Gastroesophageal sphincter (tissue), 4 donors: ENCODE measurements at regions not wholly inside any gene's neighbourhood (a gene's known extent, or its start where the extent isn't known, plus 50 kb on each side); places are given as distances from the start of the nearest gene placed in this dataset.

Experiments
- ATAC-seq: fragments of 150-250 bp; one replicate; pipeline ENCODE4 v1.9.1; 2016; ENCODE audit warnings: mild to moderate bottlenecking, moderate library complexity
- H3K27ac ChIP-seq, 4 donors: fragments of 200-600 bp; sonication (generic) in 3 of 4; 1 replicate in 3 of 4; 2 replicates in 1 of 4; pipeline ENCODE4 v1.5.1; 2016 to 2019
- H3K27me3 ChIP-seq: fragments of 200-600 bp; sonication (generic); one replicate; pipeline ENCODE4 v1.5.1; 2019
- H3K36me3 ChIP-seq, 2 donors: fragments of 200-600 bp; sonication (generic); one replicate each; pipeline ENCODE4 v1.5.1; 2019; ENCODE audit warnings: control low read depth in 1 of 2
- H3K4me1 ChIP-seq, 3 donors: fragments of 200-600 bp; sonication (generic); 1 replicate in 2 of 3; 2 replicates in 1 of 3; pipeline ENCODE4 v1.5.1; 2016 to 2019; ENCODE audit warnings: control low read depth in 2 of 3
- H3K4me3 ChIP-seq, 2 donors: fragments of 200-600 bp; sonication (generic); one replicate each; pipeline ENCODE4 v1.5.1; 2019; ENCODE audit warnings: mild to moderate bottlenecking in 1 of 2, moderate library complexity in 1 of 2
- H3K9me3 ChIP-seq, 3 donors: fragments of 200-600 bp; sonication (generic); one replicate each; pipeline ENCODE4 v1.5.1; 2017 to 2019; ENCODE audit warnings: control low read depth in 2 of 3
- CTCF ChIP-seq, 4 experiments: fragments of 200-600 bp in 2 of 4; fragments of 450-650 bp in 2 of 4; sonication (generic) in 1 of 4; IDR thresholded peaks; one replicate each; pipeline ENCODE4 v1.5.1; 2017 to 2019; ENCODE audit warnings: antibody characterized with exemption in 4 of 4, mild to moderate bottlenecking in 2 of 4, moderate library complexity in 2 of 4
- EP300 ChIP-seq: sonication (generic); formaldehyde crosslinking; IDR thresholded peaks from one replicate; pipeline ENCODE4 v1.6.1; 2017; ENCODE audit warnings: antibody characterized with exemption, mild to moderate bottlenecking
- POLR2A ChIP-seq, 2 donors: fragments of 450-650 bp; IDR thresholded peaks; one replicate each; pipeline ENCODE4 v1.6.1; 2017; ENCODE audit warnings: antibody characterized with exemption in 2 of 2, mild to moderate bottlenecking in 2 of 2, moderate library complexity in 1 of 2
- POLR2AphosphoS5 ChIP-seq: sonication (generic); formaldehyde crosslinking; IDR thresholded peaks from one replicate; pipeline ENCODE4 v1.6.1; 2017; ENCODE audit warnings: antibody characterized with exemption
- WGBS, 2 donors: methylation state at CpG; one replicate each; pipeline ENCODE4 v1.1.5; 2018; ENCODE audit warnings: low coverage in 1 of 2; 5-methylcytosine and 5-hydroxymethylcytosine counted together

DNA sequence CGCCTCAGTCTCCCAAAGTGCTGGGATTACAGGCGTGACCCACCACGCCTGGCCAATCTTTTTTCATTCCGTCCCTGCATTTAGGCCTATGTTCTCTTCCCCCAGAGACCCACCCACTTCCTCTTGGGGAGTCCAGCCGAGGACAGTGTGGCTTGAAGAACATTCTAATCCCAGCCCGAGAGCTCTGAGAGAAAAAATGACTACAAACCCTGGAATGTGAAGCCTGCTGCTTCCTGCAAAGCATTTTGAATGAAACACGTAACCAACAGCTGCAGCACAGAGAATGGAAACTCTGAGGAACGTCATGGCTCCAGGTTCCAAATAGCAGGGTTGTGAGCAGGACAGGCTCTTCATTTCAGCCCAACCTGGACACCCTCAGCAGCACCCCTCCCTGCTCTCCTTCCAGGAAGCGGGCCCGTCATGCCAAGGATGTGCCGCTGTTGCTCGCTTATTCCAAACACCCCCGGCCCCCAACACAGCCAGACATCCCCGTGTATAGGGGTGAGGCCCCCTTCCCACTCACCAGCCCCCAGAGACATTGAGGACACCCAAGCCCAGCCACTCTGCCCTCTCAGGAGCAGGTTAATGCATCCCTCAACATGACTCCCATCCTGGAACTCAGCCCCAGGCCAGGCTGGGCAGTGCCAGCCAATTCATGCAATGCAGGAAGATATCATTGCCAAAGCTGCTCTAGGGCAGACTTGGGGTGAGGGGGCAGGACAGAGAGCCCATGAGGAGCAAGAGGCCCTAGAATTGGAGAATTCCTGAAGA, 139.8 kb downstream of the ZFP36L2 start:
- Histone ChIP-seq H3K4me1 (peaks cover 26 to 64% (median 50%) of the 10 kb centered on the region in 3 donors), H3K4me3 (no peak overlapping the region), H3K9me3 (peaks cover 0 to 8% (median 0%) of the 10 kb centered on the region in 3 donors), H3K27ac (peak overlapping the region; percentile 88 to 96 (median 94)), H3K36me3 (no peaks in the 10 kb centered on the region), H3K27me3 (no peaks in the 10 kb centered on the region)
- WGBS, 2 donors, result 9% methylated on average over 7 of the region's 14 CpGs; no CpG with 5 or more reads in 1 of the 2 donors
- peak; percentile 94 for ATAC-seq
- TF ChIP-seq POLR2A (IDR thresholded peaks at IDR 0.05), result peak in 1 of 2 donors; percentile 31
- TF ChIP-seq POLR2AphosphoS5, result peak; percentile 98
- TF ChIP-seq CTCF (IDR thresholded peaks at IDR 0.05), result no peak
- TF ChIP-seq EP300, result peak; percentile 67

DNA sequence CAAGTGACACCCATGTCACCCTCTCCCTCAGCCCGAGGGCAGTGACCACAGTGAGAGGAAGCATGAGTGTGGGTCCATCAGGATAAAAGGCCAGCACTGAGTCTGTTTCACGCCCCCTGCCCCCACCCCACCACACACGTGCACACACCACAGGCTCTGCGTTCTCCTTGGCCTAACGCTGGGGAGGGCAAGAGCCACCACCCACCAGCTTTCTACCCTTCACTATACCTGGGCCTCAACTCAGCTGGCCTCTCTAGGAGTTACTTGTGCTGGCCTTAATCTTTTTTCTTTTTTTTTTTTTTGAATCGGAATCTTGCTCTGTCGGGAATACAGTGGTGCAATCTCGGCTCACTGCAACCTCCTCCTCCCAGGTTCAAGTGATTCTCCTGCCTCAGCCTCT, 140.5 kb downstream of the ZFP36L2 start:
- peak; percentile 11 for ATAC-seq
- Histone ChIP-seq H3K27me3 (no peaks in the 10 kb centered on the region), H3K36me3 (no peaks in the 10 kb centered on the region), H3K4me1 (peaks cover 26 to 71% (median 50%) of the 10 kb centered on the region in 3 donors), H3K27ac (peak overlapping the region; percentile 88 to 96 (median 94)), H3K4me3 (no peak overlapping the region), H3K9me3 (peaks cover 0 to 6% (median 0%) of the 10 kb centered on the region in 3 donors)
- TF ChIP-seq CTCF (IDR thresholded peaks at IDR 0.05) (no peak), EP300 (no peak), POLR2AphosphoS5 (no peak), POLR2A (IDR thresholded peaks at IDR 0.05) (no peak)
- WGBS, 2 donors, result 56 to 62% methylated on average over 6 to 7 of the region's 8 CpGs

- Histone ChIP-seq H3K27ac (peak overlapping the region; percentile 88 to 96 (median 94)), H3K9me3 (peaks cover 0 to 2% (median 0%) of the 10 kb centered on the region in 3 donors), H3K27me3 (no peaks in the 10 kb centered on the region), H3K4me3 (no peak overlapping the region), H3K4me1 (peaks cover 26 to 74% (median 50%) of the 10 kb centered on the region in 3 donors), H3K36me3 (no peaks in the 10 kb centered on the region)
- no peak for TF ChIP-seq CTCF (IDR thresholded peaks at IDR 0.05)
- no peak for TF ChIP-seq POLR2A (IDR thresholded peaks at IDR 0.05)
- TF ChIP-seq EP300, result no peak
- TF ChIP-seq POLR2AphosphoS5, result no peak
- ATAC-seq, result no peak
- WGBS, 2 donors, result 78 to 87% methylated on average over 6 to 9 of the region's 11 CpGs
These were observed 140.9 kb downstream of the ZFP36L2 start for GRCh38 chr2:43085505-43085904.

DNA sequence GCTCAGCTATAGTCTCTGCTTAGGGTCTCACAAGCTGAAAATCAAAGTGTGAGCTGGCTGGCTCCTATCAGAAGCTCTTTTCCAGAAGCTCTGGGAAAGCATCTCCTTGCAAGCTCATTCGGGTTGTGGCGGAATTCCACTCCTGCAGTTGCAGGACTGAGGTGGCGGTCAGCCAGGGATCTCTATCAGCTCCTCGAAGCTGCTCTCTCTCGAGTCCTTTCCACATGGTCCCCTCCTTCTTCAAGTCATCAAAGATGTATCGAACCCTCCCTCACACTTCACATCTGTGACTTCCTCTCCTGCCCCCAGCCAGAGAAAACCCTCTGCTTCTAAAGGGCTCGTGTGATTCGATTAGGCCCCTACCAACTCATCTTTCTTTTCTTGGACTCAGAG, 141.7 kb downstream of the ZFP36L2 start:
- no peak overlapping the region for H3K4me3 ChIP-seq
- no peaks in the 10 kb centered on the region for H3K9me3 ChIP-seq
- H3K4me1 ChIP-seq, result peaks cover 26 to 74% (median 50%) of the 10 kb centered on the region in 3 donors
- no peak for TF ChIP-seq POLR2A (IDR thresholded peaks at IDR 0.05)
- TF ChIP-seq POLR2AphosphoS5, result no peak
- TF ChIP-seq CTCF (IDR thresholded peaks at IDR 0.05), result no peak
- TF ChIP-seq EP300, result no peak
- H3K27ac ChIP-seq, result peak overlapping the region; percentile 88 to 96 (median 94)
- ATAC-seq, result no peak
- WGBS, 2 donors, result 20 to 38% methylated on average over 7 to 8 of the region's 8 CpGs
- no peaks in the 10 kb centered on the region for H3K36me3 ChIP-seq
- no peaks in the 10 kb centered on the region for H3K27me3 ChIP-seq
